ENCODE measurements at regions not wholly inside any gene's neighbourhood (a gene's known extent, or its start where the extent isn't known, plus 50 kb on each side); places are given as distances from the start of the nearest gene placed in this dataset.

- peak; percentile 38 for DNase-seq
Observed at GRCh38 chr7:31456646-31457368, 57.1 kb upstream of the ITPRID1 start.

- DNase-seq, result no peak
Observed at GRCh38 chr7:31457551-31457950, 56.3 kb upstream of the ITPRID1 start.

- no peak for DNase-seq
Observed at GRCh38 chr7:31458203-31458602, 55.7 kb upstream of the ITPRID1 start.

GRCh38 chr7:31462636-31463035 lies 51.3 kb upstream of the ITPRID1 start:
- no peak for DNase-seq

Measured in DMS 273 treated with DMSO at 0.1 percent for 48 hours (cell line).